Ovary (tissue), 3 donors: ENCODE measurements at regions not wholly inside any gene's neighbourhood (a gene's known extent, or its start where the extent isn't known, plus 50 kb on each side); places are given as distances from the start of the nearest gene placed in this dataset.

ENCODE experiments used
- EP300 ChIP-seq: sonication (generic); formaldehyde crosslinking; IDR thresholded peaks from one replicate; pipeline ENCODE4 v1.6.1; 2017; ENCODE audit warnings: antibody characterized with exemption
- POLR2A ChIP-seq: fragments of 450-650 bp; IDR thresholded peaks from one replicate; pipeline ENCODE4 v1.6.1; 2017; ENCODE audit warnings: antibody characterized with exemption, mild to moderate bottlenecking, moderate library complexity
- TF ChIP-seq, protein P1 (sequence below), 3 donors: fragments of 450-650 bp in 2 of 3; fragments of 200-600 bp in 1 of 3; IDR thresholded peaks; one replicate each; pipeline versions ENCODE4 v1.5.1 to v1.8.0; 2016 to 2022; ENCODE audit warnings: antibody characterized with exemption in 3 of 3, mild to moderate bottlenecking in 1 of 3
- donor health status: DM: no; HTN: no; CAD: no.

DNA sequence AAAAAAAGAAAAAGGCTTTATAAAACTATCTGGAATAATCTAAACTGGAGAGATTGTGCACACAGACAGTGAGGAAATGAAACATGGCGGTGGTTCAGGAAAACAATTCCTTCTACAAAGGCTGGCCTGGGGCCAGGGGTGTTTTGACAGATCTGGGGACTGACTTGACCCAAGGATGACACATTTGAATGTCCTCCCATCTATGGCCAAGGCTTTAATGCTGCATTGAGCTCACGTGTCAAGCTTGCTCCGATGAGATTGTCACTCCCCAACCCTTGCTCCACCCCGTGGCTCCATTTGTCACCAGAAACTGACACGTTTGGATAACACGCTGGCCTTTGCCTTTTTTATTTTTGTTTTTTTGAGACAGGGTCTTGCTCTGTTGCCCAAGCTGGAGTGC is 156.1 kb downstream of the ZFP64 start:
- TF ChIP-seq, protein P1, sequence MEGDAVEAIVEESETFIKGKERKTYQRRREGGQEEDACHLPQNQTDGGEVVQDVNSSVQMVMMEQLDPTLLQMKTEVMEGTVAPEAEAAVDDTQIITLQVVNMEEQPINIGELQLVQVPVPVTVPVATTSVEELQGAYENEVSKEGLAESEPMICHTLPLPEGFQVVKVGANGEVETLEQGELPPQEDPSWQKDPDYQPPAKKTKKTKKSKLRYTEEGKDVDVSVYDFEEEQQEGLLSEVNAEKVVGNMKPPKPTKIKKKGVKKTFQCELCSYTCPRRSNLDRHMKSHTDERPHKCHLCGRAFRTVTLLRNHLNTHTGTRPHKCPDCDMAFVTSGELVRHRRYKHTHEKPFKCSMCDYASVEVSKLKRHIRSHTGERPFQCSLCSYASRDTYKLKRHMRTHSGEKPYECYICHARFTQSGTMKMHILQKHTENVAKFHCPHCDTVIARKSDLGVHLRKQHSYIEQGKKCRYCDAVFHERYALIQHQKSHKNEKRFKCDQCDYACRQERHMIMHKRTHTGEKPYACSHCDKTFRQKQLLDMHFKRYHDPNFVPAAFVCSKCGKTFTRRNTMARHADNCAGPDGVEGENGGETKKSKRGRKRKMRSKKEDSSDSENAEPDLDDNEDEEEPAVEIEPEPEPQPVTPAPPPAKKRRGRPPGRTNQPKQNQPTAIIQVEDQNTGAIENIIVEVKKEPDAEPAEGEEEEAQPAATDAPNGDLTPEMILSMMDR (IDR thresholded peaks at IDR 0.05), result no peak
- TF ChIP-seq POLR2A (no peak), EP300 (no peak)
